Gastrocnemius medialis (tissue), 4 donors: ENCODE measurements at regions not wholly inside any gene's neighbourhood (a gene's known extent, or its start where the extent isn't known, plus 50 kb on each side); places are given as distances from the start of the nearest gene placed in this dataset.

Experiments used
- POLR2A ChIP-seq, 2 donors: fragments of 450-650 bp; IDR thresholded peaks; one replicate each; pipeline ENCODE4 v1.6.1; 2017; ENCODE audit warnings: antibody characterized with exemption in 2 of 2, mild to moderate bottlenecking in 2 of 2, moderate library complexity in 2 of 2
- TF ChIP-seq, protein P1 (sequence below), 5 experiments: fragments of 450-650 bp in 3 of 5; fragments of 200-600 bp in 2 of 5; sonication (generic) in 2 of 5; IDR thresholded peaks in 4 of 5; conservative IDR thresholded peaks in 1 of 5; 1 replicate in 4 of 5; 2 replicates in 1 of 5; pipeline ENCODE4 v1.5.1; 2016 to 2019; ENCODE audit warnings: antibody characterized with exemption in 5 of 5, mild to moderate bottlenecking in 3 of 5, moderate library complexity in 3 of 5

DNA sequence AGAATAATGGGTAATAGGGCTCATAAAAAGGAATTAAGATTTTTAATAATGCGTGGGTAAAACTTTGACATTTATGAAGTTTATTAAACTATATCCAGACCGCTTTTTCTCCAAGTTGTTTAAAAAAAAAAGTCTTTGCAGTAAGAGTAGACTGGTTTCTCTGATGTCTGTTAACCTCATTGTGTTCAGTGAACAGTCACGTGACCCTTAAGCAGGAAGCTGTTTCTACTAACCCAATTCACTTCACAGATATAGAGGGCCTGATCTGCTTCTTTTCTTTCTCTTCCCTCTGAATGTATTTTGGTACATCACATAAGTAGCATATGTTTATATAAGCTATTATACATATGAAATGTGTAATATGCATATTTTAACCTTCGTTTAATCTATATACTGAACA is 1011.3 kb upstream of the CELF4 start:
- TF ChIP-seq, protein P1, sequence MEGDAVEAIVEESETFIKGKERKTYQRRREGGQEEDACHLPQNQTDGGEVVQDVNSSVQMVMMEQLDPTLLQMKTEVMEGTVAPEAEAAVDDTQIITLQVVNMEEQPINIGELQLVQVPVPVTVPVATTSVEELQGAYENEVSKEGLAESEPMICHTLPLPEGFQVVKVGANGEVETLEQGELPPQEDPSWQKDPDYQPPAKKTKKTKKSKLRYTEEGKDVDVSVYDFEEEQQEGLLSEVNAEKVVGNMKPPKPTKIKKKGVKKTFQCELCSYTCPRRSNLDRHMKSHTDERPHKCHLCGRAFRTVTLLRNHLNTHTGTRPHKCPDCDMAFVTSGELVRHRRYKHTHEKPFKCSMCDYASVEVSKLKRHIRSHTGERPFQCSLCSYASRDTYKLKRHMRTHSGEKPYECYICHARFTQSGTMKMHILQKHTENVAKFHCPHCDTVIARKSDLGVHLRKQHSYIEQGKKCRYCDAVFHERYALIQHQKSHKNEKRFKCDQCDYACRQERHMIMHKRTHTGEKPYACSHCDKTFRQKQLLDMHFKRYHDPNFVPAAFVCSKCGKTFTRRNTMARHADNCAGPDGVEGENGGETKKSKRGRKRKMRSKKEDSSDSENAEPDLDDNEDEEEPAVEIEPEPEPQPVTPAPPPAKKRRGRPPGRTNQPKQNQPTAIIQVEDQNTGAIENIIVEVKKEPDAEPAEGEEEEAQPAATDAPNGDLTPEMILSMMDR (IDR thresholded peaks at IDR 0.05 in 4 of 5, conservative IDR thresholded peaks at IDR 0.05 in 1 of 5): no peak
- no peak for TF ChIP-seq POLR2A (IDR thresholded peaks at IDR 0.05)
